Posterior cingulate gyrus (tissue), 11 donors: ENCODE measurements at regions not wholly inside any gene's neighbourhood (a gene's known extent, or its start where the extent isn't known, plus 50 kb on each side); places are given as distances from the start of the nearest gene placed in this dataset.
A peak's percentile ranks its signal among the peaks of the same experiment; 100 is the strongest.
"Not testable (repeated sequence)": the region's sequence is repeated elsewhere in the genome, so short reads cannot be mapped to it uniquely, and the experiment has no call there.

Experiments
- DNase-seq, 10 donors: peaks; one replicate each; pipeline versions ENCODE4 v3.0.0 to v3.0.0-alpha.2; 2020 to 2021; ENCODE audit warnings: mixed read lengths in 3 of 10
- intact Hi-C: fragments of 100-400 bp; cut with DNase I; formaldehyde crosslinking; loops from one replicate; pipeline ENCODE4 v1.15.1; 2023

DNA sequence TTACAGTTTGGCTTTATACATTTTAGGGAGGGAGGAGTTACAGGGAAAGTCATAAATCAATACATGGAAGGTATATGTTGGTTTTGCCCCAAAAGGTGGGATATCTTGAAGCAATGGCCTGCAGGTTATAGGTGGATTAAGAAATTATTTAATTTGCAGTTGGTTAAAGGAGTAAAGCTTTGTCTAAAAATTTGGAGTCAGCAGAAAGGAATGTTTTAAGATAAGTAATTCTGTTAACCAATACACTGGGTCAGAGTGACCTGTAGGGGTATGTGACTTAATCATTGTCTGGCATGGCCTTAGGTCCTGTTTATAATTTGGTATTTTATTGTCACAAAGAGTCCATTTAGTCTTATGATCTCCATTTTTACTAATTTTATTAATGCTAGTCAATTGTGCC, 115.0 kb downstream of the AGTR2 start:
- intact Hi-C loops: no loop called here

DNA sequence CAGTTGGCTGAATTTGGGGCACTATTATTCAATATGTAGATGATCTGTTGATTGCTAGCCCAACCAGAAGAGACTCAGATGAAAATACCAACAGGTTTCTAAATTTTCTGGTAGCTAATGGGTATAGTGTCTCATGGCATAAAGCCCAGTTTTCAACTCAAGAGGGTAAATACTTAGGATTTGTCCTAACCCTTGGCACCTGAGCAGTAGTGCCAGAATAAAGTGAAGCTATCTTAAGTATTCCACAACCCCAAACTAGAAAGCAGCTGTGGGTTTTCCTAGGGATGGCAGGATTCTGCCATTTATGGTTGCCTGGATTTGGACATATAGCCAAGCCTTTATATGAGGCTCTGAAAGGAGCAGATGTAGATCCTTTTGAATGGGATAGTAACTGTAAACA, 119.0 kb downstream of the AGTR2 start:
- DNase-seq: no peak
- intact Hi-C loops: no loop called here

More for the DNA sequence above, 115.0 kb downstream of the AGTR2 start:
- DNase-seq: no peak

DNA sequence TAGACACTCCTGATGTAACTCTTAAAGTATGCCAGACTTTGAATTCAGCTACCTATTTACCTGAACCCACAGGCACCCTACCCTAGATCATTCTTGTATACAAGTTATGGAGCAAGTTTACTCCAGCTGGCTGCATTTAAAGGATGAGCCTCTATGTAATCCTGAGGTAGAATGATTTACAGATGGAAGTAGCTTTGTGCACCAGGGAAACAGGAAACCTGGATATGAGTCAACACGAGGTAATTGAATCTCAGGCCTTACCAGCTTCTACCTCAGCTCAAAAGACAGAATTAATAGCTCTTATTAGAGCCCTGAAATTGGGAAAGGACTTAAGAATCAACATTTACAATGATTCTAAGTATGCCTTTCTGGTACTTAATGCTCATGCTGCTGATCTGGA, 119.8 kb downstream of the AGTR2 start:
- intact Hi-C loops: no loop called here
- DNase-seq: no peak

DNA sequence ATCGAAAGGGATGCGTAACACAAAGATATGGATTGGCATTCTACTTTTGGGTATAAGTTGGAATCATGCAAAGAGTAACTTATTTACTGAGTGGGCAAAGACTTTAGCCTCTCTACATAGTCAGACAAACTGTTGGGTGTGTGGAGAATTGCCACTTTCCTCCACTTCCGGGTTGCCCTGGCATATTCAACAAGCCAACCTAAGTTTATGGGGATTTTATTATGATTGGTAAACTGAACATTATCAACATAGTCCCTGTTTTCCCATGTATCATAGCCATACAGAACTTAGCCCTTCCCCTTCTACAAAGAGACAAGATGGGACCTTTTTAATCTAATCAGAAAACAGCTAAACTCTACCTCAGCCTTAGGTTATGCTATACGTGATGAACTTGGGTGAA, 121.6 kb downstream of the AGTR2 start:
- intact Hi-C loops: no loop called here
- no peak for DNase-seq

DNA sequence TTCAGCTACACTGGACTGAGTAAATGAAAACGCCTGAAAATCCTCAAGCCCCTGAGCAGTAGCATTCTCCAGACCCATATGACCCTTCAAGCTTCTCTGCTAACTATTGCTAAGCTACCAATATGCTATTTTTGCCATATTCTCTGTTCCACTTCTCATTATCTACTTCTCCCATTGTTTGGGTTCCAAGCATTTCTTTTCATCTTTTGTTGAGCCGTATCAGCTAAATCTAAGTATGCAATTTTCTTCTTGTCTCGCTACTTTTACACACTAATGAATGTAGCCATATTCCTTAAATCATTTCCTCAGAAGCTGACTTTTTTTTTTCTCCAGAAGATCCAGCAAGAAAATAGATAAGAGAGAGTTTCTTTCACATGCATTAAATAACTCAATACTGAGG, 128.4 kb downstream of the AGTR2 start:
- intact Hi-C loops: no loop called here
- no peak for DNase-seq

DNA sequence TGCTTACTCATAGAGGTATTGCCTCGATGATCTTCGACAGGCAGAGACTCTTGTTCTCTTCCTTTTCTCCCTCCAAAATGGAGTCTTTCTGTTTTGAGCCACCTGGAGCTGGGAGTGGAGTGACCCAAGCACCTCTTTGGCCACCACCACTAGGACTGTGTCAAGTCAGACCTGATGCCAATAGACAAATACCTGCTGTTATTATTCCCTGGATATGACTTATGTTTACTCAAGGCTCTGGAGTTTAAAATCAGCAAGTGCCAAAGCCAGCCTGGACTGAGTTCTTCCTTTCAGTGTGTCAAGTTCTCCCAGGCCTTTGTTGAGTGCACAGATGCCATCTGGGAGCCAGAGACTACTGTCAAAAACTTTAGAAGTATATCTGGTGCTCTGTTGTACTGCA, 130.2 kb upstream of the SLC6A14 start:
- DNase-seq: no peak
- intact Hi-C loops: no loop called here

DNA sequence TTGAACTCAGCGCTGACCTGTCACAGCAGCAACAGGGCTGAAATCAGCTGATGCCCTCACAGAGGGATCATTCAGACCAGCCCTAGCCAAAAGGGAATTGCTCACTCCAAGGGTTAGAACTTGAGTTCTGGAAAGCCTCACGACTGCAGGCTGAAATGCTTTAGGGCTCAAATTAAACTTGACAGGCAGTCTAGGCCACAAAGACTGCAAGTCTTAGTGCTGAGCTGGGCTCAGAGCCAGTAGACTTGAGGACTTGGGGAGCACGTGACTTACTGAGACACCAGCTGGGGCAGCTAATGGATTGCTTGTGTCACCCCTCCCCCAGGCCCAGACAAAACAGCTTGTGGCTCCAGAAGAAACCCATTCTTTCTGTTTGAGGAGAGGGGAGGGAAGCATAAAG, 119.0 kb upstream of the SLC6A14 start:
- intact Hi-C loops: no loop called here
- DNase-seq: peak in 4 of 10 donors; percentile 13 to 72 (median 41)

DNA sequence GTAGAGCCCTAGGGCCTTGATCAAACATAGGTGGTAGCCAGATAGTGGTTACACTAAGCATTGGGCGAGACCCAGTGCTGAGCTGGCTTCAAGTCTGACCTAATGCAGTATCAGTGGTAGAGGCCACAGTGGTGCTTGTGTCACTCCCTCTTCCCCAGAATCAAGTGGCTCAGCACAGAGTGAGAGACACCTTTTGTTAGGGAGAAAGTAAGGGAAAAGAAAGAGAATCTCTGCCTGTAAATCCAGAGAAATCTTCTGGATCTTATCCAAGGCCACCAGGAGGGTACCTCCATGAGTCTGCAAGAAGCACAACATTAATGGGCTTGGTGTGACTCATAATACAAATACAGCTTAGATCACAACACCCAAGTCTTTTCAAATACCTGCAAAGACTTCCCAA, 117.7 kb upstream of the SLC6A14 start:
- intact Hi-C loops: no loop called here

DNA sequence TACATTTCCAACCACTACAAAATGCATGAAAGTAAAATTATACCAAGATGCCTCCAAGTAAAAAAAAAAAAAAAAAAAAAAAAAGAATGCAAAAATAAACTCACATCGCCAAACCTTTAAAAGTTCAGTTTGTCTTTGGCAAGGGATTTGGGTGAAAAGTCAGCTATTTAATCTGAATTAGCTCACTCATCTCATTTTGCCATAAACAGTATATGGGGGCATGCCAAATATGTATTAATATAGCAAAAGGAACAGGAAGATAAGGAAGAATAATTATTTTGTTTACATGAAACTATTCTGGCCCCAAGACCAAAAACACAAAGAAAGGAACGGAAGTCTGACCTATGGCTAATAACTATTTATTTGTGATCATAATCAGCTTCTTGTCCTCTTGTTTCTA, 114.7 kb upstream of the SLC6A14 start:
- DNase-seq: no peak
- intact Hi-C loops: no loop called here

More for the DNA sequence above, 117.7 kb upstream of the SLC6A14 start:
- DNase-seq: no peak

DNA sequence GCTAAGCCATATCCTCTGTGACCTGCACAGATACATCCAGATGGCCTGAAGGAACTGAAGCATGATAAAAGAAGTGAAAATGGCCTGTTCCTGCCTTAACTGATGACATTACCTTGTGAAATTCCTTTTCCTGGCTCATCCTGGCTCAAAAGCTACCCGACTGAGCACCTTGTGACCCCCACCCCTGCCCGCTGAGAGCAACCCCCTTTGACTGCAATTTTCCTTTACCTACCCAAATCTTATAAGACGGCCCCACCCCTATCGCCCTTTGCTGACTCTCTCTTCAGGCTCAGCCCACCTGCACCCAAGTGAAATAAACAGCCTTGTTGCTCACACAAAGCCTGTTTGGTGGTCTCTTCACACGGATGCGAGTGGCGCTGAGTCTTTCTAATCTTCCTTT, 104.4 kb upstream of the SLC6A14 start:
- intact Hi-C loops, DNase-seq: not testable (repeated sequence)

DNA sequence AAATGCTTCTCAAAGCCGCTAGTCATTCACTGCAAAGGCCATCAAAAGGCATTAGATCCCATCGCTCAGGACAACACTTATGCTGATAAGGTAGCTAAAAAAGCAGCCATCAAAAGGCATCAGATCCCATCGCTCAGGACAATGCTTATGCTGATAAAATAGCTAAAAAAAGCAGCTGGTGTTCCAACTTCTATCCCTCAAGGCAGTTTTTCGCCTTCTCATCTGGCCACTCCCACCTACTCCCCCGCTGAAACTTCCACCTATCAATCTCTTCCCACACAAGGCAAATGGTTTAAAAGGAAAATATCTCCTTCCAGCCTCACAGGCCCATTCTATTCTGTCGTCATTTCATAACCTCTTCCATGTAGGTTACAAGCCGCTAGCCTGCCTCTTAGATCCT, 101.6 kb upstream of the SLC6A14 start:
- intact Hi-C loops, DNase-seq: not testable (repeated sequence)

DNA sequence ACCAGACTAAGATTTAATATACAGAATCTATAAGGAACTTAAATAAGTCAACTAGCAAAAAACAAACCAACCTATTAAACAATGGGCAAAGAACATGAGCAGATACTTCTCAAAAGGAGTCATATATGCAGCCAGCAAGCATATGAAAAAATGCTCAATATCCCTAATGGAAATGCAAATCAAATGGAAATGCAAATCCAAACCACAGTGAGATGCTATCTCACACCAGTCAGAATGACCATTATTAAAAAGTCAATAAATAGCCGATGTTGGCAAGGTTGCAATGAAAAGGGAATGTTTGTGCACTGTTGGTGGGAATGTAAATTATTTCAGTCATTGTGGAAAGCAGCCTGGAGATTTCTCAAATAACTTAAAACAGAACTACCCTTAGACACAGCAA, 97.0 kb upstream of the SLC6A14 start:
- intact Hi-C loops: no loop called here
- no peak for DNase-seq

DNA sequence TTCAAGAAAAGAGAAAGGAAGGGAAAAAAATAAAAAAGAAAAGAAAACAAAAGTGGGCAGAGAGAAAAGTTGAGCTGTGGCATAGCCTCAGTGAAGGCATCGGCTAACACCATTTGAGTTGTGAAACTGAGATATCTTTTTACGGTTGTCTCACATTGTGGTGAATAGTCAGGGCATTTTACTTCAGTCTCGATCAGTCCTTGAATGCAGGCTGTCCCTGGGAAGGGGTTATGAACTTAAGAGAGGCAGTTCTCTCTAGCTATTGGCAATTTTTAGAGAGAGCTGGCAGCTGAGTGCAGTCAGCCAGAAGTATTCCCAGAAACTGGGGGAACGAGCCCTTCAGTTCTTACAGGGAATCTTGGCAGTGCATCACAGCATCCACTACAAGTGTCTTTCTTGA, 93.5 kb upstream of the SLC6A14 start:
- DNase-seq: no peak

DNA sequence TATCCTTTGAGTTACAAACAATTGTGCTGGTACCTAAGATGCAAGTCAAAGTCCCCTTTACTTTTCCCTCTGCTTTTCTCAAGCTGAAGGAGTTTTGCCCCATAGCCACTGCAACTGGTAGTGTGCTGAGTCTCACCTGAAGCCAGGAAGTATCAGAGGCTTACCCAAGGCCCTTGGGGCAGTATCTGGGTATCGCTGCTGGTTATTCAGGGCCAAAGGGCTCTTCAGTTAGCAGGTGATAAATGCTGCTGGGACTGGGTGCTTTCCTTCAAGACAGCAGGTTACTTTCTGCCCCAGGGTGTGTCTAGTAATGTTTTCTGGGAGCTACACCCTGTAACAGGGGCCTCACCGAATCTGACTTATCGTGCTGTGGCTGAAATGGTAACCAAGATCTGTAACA, 90.4 kb upstream of the SLC6A14 start:
- intact Hi-C loops: no loop called here
- DNase-seq: no peak

More for the DNA sequence above, 93.5 kb upstream of the SLC6A14 start:
- intact Hi-C loops: no loop called here

DNA sequence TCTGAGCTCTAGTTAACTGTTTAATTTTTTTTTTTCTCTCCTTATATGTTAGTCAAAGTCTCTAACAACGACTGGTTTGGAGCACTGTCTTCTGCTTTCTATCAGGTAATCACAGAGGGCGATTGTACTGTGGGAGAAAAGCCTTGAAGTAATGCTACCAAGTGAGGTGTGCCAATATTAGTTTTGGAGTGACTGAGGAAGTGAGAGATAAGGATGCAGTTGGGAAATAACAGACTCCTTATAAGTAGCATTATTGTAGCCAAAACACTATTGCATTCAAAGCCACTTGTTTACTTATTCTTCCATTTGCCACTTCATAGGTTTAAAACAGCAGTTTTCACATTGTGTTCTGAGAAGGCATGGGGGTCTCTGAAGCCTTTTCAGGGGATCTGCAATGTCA, 79.1 kb upstream of the SLC6A14 start:
- no peak for DNase-seq
- intact Hi-C loops: no loop called here

DNA sequence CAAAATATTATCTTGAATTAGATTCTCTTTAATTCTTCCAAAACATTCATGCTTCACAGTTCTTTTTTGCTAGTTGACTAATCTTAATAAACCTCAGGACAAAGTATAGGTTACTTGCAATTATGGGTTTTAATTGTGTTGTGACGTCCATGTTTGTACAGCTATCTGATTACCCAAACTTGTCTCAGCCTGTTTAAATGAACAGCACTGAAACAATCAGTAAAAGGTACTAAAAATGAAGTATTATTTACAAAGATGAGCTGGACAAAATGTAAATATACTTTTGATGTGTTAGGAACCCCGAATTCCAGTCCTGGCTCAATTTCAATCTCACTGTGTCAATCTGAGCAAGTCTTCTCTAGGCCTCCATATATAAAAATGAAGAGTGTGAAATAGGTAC, 57.4 kb upstream of the SLC6A14 start:
- intact Hi-C loops: no loop called here
- no peak for DNase-seq

DNA sequence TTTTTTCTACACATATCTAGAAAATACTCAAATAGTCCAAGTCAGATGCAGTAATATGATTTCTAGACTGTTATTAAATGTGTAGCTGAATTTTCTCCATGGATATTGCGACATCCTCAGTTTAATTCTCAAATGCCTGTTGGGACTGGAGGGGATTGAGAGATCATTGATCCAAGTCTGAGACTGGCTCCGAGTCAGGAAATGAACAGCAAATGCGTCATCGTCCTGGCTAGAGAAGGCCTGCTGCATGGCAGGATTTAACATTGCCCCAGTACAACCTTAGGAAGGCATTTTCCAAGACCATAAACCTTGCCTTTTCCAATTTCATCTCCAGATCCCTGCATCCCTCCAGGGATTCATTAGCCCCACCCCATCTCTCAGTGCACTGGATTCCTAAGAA, 56.6 kb upstream of the SLC6A14 start:
- no peak for DNase-seq
- intact Hi-C loops: no loop called here

DNA sequence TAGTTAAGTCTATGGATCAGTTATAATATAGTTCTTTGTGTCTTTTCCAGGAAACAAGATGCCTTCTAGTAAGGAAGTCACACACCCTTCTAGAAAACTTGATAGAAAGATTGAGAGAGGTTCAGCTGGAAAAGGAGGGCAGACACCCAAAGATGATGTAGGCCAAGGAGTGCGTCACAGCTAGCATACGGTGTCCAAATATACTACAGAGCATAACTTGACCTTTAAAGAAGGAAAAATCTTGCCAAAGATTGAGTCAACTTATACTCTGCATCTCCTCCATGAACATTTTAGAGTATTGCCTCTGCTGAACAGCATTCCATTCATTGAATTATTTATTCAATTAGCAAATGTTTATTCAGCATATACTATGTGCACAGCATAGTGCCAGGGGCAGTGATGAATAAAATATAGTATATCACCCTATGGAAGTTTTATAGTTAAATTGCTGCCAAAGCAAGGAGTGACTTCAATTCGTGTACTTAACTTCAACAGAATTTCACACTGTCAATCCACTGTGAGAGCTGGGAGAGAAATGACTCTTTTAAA, 51.9 kb upstream of the SLC6A14 start:
- no peak for DNase-seq

More for the DNA sequence above, 51.9 kb upstream of the SLC6A14 start:
- intact Hi-C loops: no loop called here
